ENCODE measurements at regions not wholly inside any gene's neighbourhood (a gene's known extent, or its start where the extent isn't known, plus 50 kb on each side); places are given as distances from the start of the nearest gene placed in this dataset.

DNA sequence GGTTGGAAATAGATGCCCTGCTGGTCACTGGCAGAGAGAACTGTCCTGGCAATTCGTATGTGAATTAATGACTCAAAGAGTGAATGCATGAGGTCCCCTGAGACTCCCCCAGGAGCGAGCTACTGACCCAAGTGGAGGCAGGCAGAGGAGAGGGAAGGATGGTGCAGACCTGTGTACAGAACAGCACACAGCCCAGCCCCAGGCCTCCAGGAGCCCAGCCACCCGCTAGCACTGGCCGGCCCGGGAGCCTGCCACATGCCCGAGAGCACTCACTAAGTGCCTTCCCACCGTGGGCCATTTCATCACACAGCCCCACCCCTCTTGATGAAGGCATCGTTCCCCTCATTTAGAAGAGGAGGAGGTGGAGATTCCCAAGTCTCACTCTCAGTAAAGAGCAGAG is 62.0 kb upstream of the IGSF21 start:
- TF ChIP-seq, protein P1, sequence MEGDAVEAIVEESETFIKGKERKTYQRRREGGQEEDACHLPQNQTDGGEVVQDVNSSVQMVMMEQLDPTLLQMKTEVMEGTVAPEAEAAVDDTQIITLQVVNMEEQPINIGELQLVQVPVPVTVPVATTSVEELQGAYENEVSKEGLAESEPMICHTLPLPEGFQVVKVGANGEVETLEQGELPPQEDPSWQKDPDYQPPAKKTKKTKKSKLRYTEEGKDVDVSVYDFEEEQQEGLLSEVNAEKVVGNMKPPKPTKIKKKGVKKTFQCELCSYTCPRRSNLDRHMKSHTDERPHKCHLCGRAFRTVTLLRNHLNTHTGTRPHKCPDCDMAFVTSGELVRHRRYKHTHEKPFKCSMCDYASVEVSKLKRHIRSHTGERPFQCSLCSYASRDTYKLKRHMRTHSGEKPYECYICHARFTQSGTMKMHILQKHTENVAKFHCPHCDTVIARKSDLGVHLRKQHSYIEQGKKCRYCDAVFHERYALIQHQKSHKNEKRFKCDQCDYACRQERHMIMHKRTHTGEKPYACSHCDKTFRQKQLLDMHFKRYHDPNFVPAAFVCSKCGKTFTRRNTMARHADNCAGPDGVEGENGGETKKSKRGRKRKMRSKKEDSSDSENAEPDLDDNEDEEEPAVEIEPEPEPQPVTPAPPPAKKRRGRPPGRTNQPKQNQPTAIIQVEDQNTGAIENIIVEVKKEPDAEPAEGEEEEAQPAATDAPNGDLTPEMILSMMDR (IDR thresholded peaks at IDR 0.05), result no peak
- TF ChIP-seq RFX5 (IDR thresholded peaks at IDR 0.05; ENCODE audit: low read length), result no peak
- TF ChIP-seq GATA2 (CRISPR knock-in tag; IDR thresholded peaks at IDR 0.05), result no peak
- no peak for TF ChIP-seq RAD21 (IDR thresholded peaks at IDR 0.05; ENCODE audit: low read length)
